Stimulated activated CD4-positive, alpha-beta T cell treated with anti-CD3 and anti-CD28 coated beads, TNF-alpha, amount 100 ng/mL, for 24 hours (primary cell): ENCODE measurements at regions not wholly inside any gene's neighbourhood (a gene's known extent, or its start where the extent isn't known, plus 50 kb on each side); places are given as distances from the start of the nearest gene placed in this dataset.

Experiments
- DNase-seq, 3 experiments: peaks; one replicate each; pipeline ENCODE4 v3.0.0-alpha.2; 2020; ENCODE audit warnings: low read depth in 3 of 3

DNA sequence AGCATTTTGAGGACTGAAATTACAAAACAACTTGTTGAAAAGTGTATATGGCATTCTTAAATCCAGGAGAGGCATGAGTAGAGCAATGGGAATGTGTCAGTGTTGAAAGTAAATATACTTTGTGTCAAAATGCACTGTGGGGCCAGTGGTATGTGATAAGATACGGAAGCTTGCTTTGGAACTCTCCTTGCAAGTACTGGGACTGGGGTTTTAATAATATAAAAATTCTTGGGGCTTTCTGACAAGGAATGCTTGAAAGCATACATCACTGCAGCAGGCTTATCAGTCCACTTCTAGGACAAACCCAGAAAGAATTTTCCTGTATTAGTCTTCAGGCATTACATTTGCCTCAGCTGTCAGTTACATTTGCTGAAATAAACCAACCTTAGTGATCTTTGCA lies 472.8 kb upstream of the FZD8 start:
- no peak for DNase-seq

DNA sequence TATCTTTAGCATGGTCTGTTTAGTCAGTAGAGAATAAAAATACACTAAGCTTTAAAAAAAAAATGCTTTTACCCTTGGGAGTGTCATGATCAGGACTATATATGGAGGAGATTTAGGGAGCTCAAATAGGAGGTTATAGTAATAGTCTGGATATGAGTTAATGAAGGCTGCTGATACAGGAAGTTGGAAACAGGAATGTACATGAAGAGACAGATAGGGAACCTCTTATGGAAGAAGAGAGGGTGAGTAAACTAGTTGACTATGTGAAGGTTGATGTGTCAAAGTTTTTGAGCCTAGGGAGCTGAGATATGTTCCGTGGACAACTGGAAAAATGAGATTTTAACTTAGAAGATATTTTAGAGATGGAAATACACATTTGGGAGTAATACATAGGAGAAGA lies 472.0 kb upstream of the FZD8 start:
- no peak for DNase-seq

- DNase-seq, result no peak
Measured at GRCh38 chr10:36111676-36112075, 469.6 kb upstream of the FZD8 start.

DNA sequence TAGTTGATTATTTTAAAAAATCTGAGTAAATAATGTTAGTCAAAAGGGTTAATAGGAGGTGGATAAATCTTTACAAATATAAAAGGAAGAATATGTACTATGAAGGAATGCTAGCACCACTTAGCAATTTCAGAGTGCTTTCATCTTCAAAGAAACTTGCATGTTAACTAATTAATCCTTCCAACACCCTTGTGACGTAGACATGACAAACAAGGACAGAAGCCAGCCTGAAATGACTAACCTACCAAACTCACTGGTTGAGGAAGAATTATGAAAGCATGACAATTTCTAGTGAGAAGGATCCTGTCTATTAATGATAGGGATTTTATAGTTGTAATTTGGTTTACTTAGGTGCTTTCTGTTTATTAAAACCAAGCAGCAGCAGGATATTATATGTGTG lies 468.0 kb upstream of the FZD8 start:
- no peak for DNase-seq

DNA sequence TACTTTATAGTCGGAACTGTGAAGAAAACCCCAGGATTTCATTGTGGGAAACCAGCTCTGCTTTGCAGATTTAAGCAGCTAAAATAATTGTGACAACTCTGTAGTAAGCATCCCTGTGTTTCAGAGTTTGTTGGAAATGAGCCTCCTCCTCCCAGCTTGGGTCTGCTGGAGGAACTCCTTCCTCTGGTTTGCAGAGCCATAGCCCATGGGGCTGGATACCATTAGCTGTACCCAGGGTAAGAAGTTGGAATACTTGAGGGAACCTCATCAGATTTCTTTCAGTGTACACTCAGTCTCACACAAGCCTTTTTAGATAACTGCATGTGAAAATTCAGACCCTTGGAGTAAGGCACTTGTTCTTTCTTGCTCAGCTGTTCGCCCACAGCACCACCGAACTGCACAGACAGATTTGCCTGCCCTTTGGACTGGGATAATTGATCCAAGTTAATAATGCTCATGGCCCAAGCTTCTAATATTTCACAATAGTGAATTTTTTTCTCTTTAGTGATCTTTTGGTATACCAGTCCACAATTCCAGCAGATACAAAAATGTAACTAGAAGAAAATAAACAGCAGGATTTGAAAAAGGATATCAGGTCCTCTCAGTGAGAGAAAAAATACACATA lies 467.4 kb upstream of the FZD8 start:
- DNase-seq, result no peak

GRCh38 chr10:36097696-36098095 lies 455.6 kb upstream of the FZD8 start:
- DNase-seq, result no peak

DNA sequence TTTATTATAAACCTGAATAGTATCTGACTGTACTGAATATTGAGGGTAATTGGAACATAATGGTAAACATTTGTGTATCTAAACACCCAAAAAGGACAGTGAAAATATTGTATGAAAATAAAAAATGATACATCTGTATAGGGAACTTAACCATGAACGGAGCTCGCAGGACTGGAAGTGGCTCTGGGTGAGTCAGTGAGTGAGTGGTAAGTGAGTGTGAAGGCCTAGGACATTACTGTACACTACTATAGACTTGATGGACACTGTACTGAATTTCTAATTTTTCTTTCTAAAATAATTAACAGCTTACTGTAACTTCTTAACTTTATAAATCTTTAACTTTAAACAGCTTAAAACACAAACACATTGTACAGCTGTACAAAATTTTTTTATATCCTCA lies 454.5 kb upstream of the FZD8 start:
- no peak for DNase-seq

GRCh38 chr10:36094096-36094495 lies 452.0 kb upstream of the FZD8 start:
- no peak for DNase-seq

DNA sequence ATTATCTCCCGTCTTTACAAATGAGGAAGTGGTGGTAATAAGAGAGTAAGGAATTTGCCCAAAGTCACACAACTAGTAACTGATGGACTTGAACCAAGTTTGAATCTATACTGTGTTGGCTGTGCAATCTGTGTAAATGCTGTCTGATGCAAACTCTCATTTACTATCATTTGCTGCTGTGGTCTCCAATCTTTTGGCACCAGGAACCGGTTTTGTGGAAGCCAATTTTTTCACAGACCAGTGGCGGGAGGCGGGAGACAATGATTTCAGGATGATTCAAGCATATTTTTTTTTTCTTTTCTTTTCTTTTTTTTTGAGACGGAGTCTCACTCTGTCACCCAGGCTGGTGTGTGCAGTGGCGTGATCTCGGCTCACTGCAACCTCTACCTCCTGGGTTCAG lies 450.0 kb upstream of the FZD8 start:
- no peak for DNase-seq

DNA sequence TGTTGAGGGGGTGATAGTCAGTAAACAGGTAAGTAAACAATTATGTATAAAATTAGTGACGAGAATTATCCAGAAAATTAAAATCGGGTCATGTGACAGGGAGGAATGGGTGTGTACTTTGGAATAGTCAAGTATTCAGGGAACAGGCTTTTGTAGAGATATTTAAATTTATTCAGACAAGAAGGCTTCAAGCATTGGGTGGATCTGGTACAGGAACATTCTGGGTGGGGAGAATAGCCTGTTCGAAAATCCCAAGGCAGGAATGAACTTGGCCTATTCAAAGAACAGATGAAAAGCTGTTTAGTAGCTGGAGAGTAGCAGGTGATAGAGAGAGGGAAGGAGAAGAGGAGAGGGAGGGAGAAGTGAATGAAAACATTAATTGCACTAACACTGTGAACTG lies 448.9 kb upstream of the FZD8 start:
- no peak for DNase-seq

GRCh38 chr10:36089790-36090440 lies 447.8 kb upstream of the FZD8 start:
- DNase-seq, result no peak

GRCh38 chr10:36087006-36088005 lies 445.2 kb upstream of the FZD8 start:
- no peak for DNase-seq

DNA sequence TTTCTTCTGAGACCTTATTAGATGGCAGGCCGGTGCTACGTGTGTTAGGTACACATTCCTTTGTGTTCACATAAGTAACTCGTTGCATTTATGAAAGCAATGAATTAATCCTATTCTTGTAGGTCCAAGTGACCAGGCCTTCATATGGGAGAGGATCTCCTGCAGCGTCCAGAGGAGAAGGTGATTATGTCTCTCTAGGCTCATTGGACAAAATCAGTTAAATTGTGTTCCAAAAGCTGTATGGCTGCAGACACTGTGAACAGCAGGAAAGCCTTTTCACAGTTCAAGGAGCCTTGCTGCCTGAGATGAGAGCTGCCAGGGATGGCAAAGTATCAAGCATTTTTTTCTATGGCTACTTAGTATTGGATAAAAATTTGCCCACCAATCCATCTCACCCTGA lies 433.1 kb upstream of the FZD8 start:
- no peak for DNase-seq

DNA sequence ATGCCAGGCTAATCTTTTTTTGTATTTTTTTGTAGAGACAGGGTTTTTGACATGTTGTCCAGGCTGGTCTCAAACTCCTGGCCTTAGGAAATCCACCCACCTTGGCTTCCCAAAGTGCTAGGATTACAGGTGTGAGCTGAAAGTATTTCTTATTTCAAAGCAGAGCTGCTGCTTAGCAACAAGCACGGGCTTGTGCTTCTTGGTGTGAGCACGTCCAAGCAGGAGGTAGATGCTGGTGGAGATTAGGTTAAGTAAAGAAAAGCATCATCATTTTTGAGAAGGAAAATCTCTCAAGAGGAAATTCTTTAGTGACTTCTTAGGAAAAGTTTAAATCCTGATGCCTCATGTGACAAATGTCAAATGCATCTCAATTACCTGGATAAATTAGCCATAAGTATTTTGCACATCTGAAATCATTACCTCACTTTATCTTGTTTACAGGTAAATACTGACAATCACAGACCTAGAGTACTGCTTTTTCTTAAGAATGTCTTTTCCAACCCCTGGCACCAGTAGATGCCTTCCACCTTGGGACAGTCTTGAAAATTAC lies 431.8 kb upstream of the FZD8 start:
- no peak for DNase-seq

GRCh38 chr10:36068542-36068941 lies 426.4 kb upstream of the FZD8 start:
- DNase-seq, result no peak

DNA sequence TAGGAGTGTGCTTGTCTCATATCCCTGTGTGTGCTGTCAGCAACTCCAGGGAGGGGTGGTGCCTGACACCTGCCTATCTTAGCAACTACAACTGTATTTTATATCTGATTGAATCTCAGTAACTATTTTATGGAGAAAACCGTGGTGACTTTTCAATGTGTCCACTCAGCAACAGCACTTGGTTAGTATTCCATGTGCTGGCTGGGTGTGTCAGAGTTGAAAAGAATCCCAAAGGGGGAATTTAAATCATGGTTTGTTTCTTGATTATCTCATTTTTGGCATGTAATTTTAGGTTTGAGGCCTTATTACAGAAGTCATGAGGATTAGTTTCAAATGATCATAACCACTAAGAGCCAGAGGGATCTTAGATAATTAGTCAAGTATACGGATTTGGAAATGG lies 425.7 kb upstream of the FZD8 start:
- DNase-seq, result no peak

DNA sequence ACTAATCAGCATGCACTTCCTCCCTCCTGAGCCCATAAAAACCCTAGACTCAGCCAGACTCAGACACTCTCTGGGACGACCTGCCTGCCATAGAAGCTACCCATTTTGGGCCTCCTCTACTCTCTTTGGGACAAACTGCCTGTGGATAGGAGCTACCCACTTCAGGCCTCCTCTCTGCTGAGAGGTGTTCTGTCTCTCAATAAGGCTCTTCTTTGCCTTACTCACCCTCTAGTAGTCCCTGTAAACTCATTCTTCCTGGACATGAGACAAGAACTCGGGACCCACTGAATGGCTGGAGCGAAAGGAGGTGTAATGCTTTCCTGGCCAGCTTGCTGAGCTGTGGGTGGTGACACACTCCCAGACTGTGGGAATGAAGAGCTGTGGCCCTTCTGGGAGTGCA lies 424.8 kb upstream of the FZD8 start:
- no peak for DNase-seq

DNA sequence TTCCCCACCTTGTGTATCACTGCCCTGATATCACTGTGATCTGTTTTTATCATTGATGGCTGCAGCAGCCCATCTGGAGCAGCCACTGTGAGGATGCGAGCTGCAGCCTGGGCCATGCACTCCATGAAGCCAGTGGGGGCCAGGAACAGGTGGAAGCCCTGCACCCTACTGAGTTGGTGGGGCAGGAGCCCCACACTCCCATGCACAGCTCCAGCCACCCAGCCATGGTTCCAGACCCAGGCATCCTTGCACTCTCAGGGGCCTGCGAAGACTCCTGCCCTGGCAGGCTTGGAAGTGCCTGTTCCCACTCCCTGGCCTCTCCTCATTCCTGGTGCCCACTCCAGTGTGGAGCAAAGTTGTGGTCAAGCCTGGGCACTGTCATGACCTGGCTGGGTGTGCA lies 424.0 kb upstream of the FZD8 start:
- no peak for DNase-seq

DNA sequence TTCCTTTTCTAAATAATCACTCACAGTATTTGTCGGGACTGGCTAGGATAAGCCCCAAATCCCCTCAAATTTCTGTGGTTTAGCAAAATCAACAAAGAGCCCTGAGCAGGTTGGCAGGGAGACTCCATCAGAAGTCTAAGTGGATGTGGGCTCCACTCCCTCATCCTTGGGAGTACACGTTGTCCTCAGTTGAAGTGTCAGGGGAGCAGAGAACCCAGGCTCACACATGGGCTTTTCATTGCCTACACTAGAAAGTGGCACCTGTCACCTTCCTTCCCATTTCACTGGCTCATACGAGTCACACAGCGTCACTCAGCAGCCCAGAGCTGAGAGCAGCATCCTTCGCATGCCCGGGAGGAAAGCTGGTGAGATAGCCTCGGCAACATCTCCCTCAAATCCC lies 421.3 kb upstream of the FZD8 start:
- DNase-seq, result no peak

GRCh38 chr10:36057731-36058130 lies 415.6 kb upstream of the FZD8 start:
- no peak for DNase-seq

DNA sequence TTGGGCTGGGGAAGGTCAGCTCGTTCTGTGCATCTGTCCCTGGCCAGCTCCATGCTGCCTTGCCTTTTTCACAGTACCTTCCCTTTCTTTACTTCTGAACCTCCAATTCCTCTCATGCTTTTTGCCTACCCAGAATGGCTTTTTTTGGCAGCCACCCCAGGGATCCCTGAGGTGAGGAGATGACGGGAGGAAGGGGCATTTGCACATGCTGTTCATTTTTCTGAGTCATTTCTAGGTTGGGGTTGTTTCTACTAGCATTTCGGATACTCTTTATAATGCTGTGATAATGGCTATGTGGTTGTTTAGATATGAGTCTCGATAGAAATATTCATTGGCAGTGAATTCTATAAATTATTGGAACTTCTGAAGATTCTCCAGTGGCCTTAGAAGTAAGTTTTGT lies 415.1 kb upstream of the FZD8 start:
- DNase-seq, result no peak

GRCh38 chr10:36053775-36054174 lies 411.7 kb upstream of the FZD8 start:
- no peak for DNase-seq

GRCh38 chr10:36053271-36053670 lies 411.2 kb upstream of the FZD8 start:
- no peak for DNase-seq
